SK-N-SH treated with all-trans-retinoic acid at 6 μM for 48 hours (cell line): ENCODE measurements at regions not wholly inside any gene's neighbourhood (a gene's known extent, or its start where the extent isn't known, plus 50 kb on each side); places are given as distances from the start of the nearest gene placed in this dataset.

Experiments
- ATAC-seq: fragments of 200-7000 bp; cut with Tn5 transposase; 3 replicates; pipeline ENCODE4 v1.9.1; 2020; ENCODE audit warnings: mild to moderate bottlenecking, moderate library complexity
- ARNTL ChIP-seq: fragments of 450-650 bp; formaldehyde crosslinking; IDR thresholded peaks from 2 replicates; pipeline ENCODE4 v1.5.0; 2020; ENCODE audit warnings: low read depth, mild to moderate bottlenecking, moderate library complexity, borderline replicate concordance
- BACH2 ChIP-seq: fragments of 250-450 bp; sonication (Bioruptor Pico); IDR thresholded peaks from 2 replicates; pipeline ENCODE4 v1.9.0; 2021; ENCODE audit warnings: mild to moderate bottlenecking, borderline replicate concordance
- CSDC2 ChIP-seq: fragments of 250-450 bp; sonication (Bioruptor Pico); IDR thresholded peaks from 2 replicates; pipeline ENCODE4 v1.5.0; 2020; ENCODE audit warnings: mild to moderate bottlenecking, moderate library complexity
- ESRRG ChIP-seq: fragments of 250-450 bp; sonication (Bioruptor Pico); IDR thresholded peaks from 2 replicates; pipeline ENCODE4 v1.6.1; 2021; ENCODE audit warnings: mild to moderate bottlenecking
- GLIS3 ChIP-seq: fragments of 250-450 bp; sonication (Bioruptor Pico); IDR thresholded peaks from 2 replicates; pipeline ENCODE4 v1.5.0; 2020; ENCODE audit warnings: mild to moderate bottlenecking, moderate library complexity
- ISL1 ChIP-seq: fragments of 250-450 bp; sonication (Bioruptor Pico); IDR thresholded peaks from 2 replicates; pipeline ENCODE4 v2.1.2; 2022; ENCODE audit warnings: mild to moderate bottlenecking, moderate library complexity
- OSR1 ChIP-seq: fragments of 250-450 bp; sonication (Bioruptor Pico); IDR thresholded peaks from 2 replicates; pipeline ENCODE4 v1.8.0; 2022; ENCODE audit warnings: moderate library complexity, mild to moderate bottlenecking, inconsistent platforms
- PPARA ChIP-seq: fragments of 250-450 bp; sonication (Bioruptor Pico); IDR thresholded peaks from 2 replicates; pipeline ENCODE4 v1.5.0; 2020; ENCODE audit warnings: mild to moderate bottlenecking, borderline replicate concordance
- RARB ChIP-seq: fragments of 250-450 bp; sonication (Bioruptor Pico); IDR thresholded peaks from 2 replicates; pipeline ENCODE4 v1.8.0; 2021; ENCODE audit warnings: mild to moderate bottlenecking, moderate library complexity
- TCF4 ChIP-seq: fragments of 250-450 bp; sonication (Bioruptor Pico); IDR thresholded peaks from 2 replicates; pipeline ENCODE4 v1.8.0; 2021; ENCODE audit warnings: mild to moderate bottlenecking, moderate library complexity, borderline replicate concordance
- TOX ChIP-seq: fragments of 250-450 bp; sonication (Bioruptor Pico); IDR thresholded peaks from 2 replicates; pipeline ENCODE4 v1.8.0; 2021; ENCODE audit warnings: mild to moderate bottlenecking, moderate library complexity, borderline replicate concordance
- ZC3H10 ChIP-seq: fragments of 250-450 bp; sonication (Bioruptor Pico); IDR thresholded peaks from 2 replicates; pipeline ENCODE4 v1.5.1; 2021; ENCODE audit warnings: mild to moderate bottlenecking, moderate library complexity
- ZFP3 ChIP-seq: fragments of 250-450 bp; sonication (Bioruptor Pico); IDR thresholded peaks from 2 replicates; pipeline ENCODE4 v1.5.0; 2020; ENCODE audit warnings: mild to moderate bottlenecking, moderate library complexity
- ZFP30 ChIP-seq: fragments of 450-650 bp; formaldehyde crosslinking; IDR thresholded peaks from 2 replicates; pipeline ENCODE4 v1.5.0; 2022; ENCODE audit warnings: mild to moderate bottlenecking, moderate library complexity
- ZNF565 ChIP-seq: fragments of 450-650 bp; formaldehyde crosslinking; conservative IDR thresholded peaks from 2 replicates; pipeline ENCODE4 v1.5.0; 2020; ENCODE audit warnings: low read depth, mild to moderate bottlenecking, moderate library complexity
- ZNF70 ChIP-seq: fragments of 450-650 bp; formaldehyde crosslinking; IDR thresholded peaks from 2 replicates; pipeline ENCODE4 v1.5.0; 2020; ENCODE audit warnings: mild to moderate bottlenecking, moderate library complexity
- ZNF8 ChIP-seq: fragments of 450-650 bp; formaldehyde crosslinking; IDR thresholded peaks from 2 replicates; pipeline ENCODE4 v1.5.0; 2020; ENCODE audit warnings: mild to moderate bottlenecking, moderate library complexity
- TF ChIP-seq, protein P1 (sequence below): fragments of 250-450 bp; sonication (Bioruptor Pico); IDR thresholded peaks from 2 replicates; pipeline ENCODE4 v1.5.1; 2020; ENCODE audit warnings: low read depth, mild to moderate bottlenecking, moderate library complexity
- TF ChIP-seq, protein P2 (sequence below): fragments of 250-450 bp; sonication (Bioruptor Pico); IDR thresholded peaks from 2 replicates; pipeline ENCODE4 v1.5.0; 2020; ENCODE audit warnings: mild to moderate bottlenecking, moderate library complexity
- TF ChIP-seq, protein P3 (sequence below): fragments of 250-450 bp; sonication (Bioruptor Pico); IDR thresholded peaks from 2 replicates; pipeline ENCODE4 v1.8.0; 2021; ENCODE audit warnings: low read depth, mild to moderate bottlenecking, moderate library complexity, borderline replicate concordance
- TF ChIP-seq, protein P4 (sequence below): fragments of 250-450 bp; sonication (Bioruptor Pico); IDR thresholded peaks from 2 replicates; pipeline ENCODE4 v1.8.0; 2020; ENCODE audit warnings: mild to moderate bottlenecking, moderate library complexity, borderline replicate concordance

DNA sequence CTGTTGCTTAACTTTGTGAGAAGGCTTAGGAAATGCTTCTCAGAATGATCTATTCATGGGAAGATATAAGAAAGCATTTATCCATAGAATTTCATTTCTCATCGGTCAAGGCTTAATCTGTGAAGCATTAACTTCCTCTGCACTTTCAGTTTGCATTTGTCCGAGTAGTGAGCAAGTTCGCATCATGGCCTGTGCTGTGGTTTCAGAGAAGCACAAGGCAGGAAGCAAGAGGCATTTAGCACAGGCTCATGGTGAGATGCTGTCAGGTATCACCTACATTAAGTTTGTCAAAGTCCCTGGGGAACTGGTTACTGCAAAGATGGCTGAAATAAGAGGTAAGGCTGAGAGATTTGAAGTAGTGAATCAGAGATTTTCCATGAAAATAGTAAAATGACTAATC, 244.9 kb downstream of the NAP1L3 start:
- TF ChIP-seq ISL1 (CRISPR knock-in tag) (no peak), CSDC2 (no peak), ZFP30 (no peak), ZNF70 (no peak), ZNF565 (CRISPR knock-in tag) (no peak), OSR1 (CRISPR knock-in tag) (no peak), ZFP3 (no peak), TCF4 (no peak), ARNTL (CRISPR knock-in tag) (no peak), GLIS3 (CRISPR knock-in tag) (no peak), ESRRG (CRISPR knock-in tag) (no peak), TOX (CRISPR knock-in tag) (no peak), PPARA (CRISPR knock-in tag) (no peak)
- TF ChIP-seq, protein P1, sequence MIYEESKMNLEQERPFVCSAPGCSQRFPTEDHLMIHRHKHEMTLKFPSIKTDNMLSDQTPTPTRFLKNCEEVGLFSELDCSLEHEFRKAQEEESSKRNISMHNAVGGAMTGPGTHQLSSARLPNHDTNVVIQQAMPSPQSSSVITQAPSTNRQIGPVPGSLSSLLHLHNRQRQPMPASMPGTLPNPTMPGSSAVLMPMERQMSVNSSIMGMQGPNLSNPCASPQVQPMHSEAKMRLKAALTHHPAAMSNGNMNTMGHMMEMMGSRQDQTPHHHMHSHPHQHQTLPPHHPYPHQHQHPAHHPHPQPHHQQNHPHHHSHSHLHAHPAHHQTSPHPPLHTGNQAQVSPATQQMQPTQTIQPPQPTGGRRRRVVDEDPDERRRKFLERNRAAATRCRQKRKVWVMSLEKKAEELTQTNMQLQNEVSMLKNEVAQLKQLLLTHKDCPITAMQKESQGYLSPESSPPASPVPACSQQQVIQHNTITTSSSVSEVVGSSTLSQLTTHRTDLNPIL, result no peak
- TF ChIP-seq, protein P2, sequence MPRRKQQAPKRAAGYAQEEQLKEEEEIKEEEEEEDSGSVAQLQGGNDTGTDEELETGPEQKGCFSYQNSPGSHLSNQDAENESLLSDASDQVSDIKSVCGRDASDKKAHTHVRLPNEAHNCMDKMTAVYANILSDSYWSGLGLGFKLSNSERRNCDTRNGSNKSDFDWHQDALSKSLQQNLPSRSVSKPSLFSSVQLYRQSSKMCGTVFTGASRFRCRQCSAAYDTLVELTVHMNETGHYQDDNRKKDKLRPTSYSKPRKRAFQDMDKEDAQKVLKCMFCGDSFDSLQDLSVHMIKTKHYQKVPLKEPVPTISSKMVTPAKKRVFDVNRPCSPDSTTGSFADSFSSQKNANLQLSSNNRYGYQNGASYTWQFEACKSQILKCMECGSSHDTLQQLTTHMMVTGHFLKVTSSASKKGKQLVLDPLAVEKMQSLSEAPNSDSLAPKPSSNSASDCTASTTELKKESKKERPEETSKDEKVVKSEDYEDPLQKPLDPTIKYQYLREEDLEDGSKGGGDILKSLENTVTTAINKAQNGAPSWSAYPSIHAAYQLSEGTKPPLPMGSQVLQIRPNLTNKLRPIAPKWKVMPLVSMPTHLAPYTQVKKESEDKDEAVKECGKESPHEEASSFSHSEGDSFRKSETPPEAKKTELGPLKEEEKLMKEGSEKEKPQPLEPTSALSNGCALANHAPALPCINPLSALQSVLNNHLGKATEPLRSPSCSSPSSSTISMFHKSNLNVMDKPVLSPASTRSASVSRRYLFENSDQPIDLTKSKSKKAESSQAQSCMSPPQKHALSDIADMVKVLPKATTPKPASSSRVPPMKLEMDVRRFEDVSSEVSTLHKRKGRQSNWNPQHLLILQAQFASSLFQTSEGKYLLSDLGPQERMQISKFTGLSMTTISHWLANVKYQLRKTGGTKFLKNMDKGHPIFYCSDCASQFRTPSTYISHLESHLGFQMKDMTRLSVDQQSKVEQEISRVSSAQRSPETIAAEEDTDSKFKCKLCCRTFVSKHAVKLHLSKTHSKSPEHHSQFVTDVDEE (CRISPR knock-in tag), result no peak
- TF ChIP-seq, protein P3, sequence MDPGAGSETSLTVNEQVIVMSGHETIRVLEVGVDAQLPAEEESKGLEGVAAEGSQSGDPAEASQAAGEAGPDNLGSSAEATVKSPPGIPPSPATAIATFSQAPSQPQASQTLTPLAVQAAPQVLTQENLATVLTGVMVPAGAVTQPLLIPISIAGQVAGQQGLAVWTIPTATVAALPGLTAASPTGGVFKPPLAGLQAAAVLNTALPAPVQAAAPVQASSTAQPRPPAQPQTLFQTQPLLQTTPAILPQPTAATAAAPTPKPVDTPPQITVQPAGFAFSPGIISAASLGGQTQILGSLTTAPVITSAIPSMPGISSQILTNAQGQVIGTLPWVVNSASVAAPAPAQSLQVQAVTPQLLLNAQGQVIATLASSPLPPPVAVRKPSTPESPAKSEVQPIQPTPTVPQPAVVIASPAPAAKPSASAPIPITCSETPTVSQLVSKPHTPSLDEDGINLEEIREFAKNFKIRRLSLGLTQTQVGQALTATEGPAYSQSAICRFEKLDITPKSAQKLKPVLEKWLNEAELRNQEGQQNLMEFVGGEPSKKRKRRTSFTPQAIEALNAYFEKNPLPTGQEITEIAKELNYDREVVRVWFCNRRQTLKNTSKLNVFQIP (CRISPR knock-in tag), result no peak
- ATAC-seq, result no peak

DNA sequence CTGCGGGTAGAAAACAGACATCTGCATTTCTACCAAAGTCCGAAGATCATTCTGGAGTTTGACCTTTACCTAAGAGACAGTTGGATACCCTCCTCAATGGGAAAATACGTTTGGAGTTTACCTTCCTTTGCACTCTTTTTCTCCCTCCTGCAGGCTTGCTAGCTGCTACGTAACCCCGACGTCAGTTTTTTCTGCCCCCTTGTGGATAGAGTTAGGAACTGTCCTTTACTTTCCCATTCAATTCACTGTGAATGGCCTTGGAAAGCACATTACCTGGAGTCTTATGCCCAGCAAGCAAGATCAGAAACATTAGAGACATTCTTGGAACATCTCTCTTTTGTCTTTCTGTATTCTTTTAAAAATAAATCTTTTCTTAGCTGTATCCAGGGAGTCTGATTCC, 250.7 kb downstream of the NAP1L3 start:
- TF ChIP-seq CSDC2 (no peak), ZNF8 (CRISPR knock-in tag) (no peak)
- peak; percentile 93 for ATAC-seq

DNA sequence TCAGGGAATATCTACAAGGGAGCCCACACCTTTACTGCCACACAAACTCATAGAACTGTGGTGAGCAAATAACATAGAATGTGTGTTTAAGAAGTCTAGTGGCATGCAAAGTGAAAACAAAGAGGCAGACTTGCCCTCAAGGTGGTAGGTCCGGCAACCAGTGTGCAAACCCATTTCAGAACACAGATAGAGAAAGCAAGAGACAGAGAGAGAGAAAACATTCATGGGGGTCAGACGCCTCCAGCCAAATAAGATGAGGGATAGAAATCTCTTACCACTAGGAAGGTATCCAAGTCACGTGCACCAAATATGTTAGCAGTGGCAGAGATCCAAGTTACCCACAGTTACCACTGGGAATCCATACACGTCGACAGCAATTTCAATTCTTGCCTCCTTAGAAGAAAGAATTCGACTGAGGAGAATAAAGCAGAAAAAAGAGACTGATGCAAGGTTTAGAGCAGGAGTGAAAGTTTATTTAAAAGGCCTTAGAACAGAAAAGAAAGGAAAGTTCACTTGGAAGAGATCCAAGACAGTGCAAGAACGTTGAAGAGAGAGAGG, 252.8 kb downstream of the NAP1L3 start:
- ATAC-seq, result no peak

More for the DNA sequence above, 252.8 kb downstream of the NAP1L3 start:
- TF ChIP-seq ISL1 (CRISPR knock-in tag) (no peak), CSDC2 (no peak), ZC3H10 (CRISPR knock-in tag) (no peak), ZFP30 (no peak), BACH2 (CRISPR knock-in tag) (no peak), OSR1 (CRISPR knock-in tag) (no peak), ESRRG (CRISPR knock-in tag) (no peak), ZNF70 (no peak), PPARA (CRISPR knock-in tag) (no peak), TOX (CRISPR knock-in tag) (no peak), ZNF565 (CRISPR knock-in tag) (no peak), TCF4 (no peak), RARB (CRISPR knock-in tag) (no peak), ARNTL (CRISPR knock-in tag) (no peak), ZNF8 (CRISPR knock-in tag) (no peak)
- TF ChIP-seq, protein P4, sequence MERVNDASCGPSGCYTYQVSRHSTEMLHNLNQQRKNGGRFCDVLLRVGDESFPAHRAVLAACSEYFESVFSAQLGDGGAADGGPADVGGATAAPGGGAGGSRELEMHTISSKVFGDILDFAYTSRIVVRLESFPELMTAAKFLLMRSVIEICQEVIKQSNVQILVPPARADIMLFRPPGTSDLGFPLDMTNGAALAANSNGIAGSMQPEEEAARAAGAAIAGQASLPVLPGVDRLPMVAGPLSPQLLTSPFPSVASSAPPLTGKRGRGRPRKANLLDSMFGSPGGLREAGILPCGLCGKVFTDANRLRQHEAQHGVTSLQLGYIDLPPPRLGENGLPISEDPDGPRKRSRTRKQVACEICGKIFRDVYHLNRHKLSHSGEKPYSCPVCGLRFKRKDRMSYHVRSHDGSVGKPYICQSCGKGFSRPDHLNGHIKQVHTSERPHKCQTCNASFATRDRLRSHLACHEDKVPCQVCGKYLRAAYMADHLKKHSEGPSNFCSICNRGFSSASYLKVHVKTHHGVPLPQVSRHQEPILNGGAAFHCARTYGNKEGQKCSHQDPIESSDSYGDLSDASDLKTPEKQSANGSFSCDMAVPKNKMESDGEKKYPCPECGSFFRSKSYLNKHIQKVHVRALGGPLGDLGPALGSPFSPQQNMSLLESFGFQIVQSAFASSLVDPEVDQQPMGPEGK (CRISPR knock-in tag), result no peak
- TF ChIP-seq, protein P3 (CRISPR knock-in tag), result no peak
- TF ChIP-seq, protein P1, result no peak
- TF ChIP-seq, protein P2 (CRISPR knock-in tag), result no peak
- TF ChIP-seq, all 23 proteins: peak for 0
